ENCODE measurements at regions not wholly inside any gene's neighbourhood (a gene's known extent, or its start where the extent isn't known, plus 50 kb on each side); places are given as distances from the start of the nearest gene placed in this dataset.

DNA sequence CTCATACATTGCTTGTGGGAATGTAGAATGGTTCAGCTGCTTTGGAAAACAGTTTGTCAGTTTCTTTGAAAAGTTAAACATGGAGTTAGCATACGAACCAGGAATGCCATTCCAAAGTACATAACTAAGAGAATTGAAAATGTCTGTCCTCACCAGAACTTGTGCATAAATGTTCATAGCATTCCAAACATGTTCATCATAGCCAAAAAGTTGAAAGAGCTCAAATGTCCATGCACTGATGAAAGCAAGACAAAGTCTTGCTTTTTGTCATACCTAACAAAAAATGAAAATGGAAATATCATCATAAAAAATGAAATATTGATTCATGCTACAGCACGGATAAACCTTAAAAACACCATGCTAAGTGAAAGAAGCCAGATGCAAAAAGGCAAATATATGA is 408.8 kb upstream of the UBE2E3 start:
- WGBS (ENCODE audit: low lambda C conversion rate): 46% methylated on average over 2 of the region's 2 CpGs
- Histone ChIP-seq H3K9me3 (no peaks in the 10 kb centered on the region), H3K9me2 (no peaks in the 10 kb centered on the region), H3K27ac (ENCODE audit: low read depth in 2 of 2, low read length in 1 of 2) (peak overlapping the region; percentile 14 to 34; a peak in 1 of 4 replicates), H4K20me1 (ENCODE audit: insufficient read depth) (no peaks in the 10 kb centered on the region), H3K4me2 (no peak overlapping the region), H3K4me1 (ENCODE audit: control insufficient read depth in 1 of 2, insufficient read depth in 2 of 2, low read depth in 1 of 2, low read length in 1 of 2) (no peaks in the 10 kb centered on the region), H3K27me3 (ENCODE audit: insufficient read depth) (no peaks in the 10 kb centered on the region), H3K79me2 (ENCODE audit: insufficient read depth) (no peaks in the 10 kb centered on the region), H3K4me3 (ENCODE audit: low read depth in 2 of 2, low read length in 1 of 2) (no peak overlapping the region), H3K36me3 (replicated peaks in 1 of 2; ENCODE audit: control insufficient read depth in 1 of 2, insufficient read depth in 2 of 2, low read length in 1 of 2) (no peaks in the 10 kb centered on the region), H2AFZ (ENCODE audit: low read depth) (0 out of 2 replicates have a peak overlapping the region, but pooled peaks have one; percentile 21), H3F3A (replicated peaks; ENCODE audit: insufficient read depth) (no peaks in the 10 kb centered on the region), H3K9ac (no peak overlapping the region)
- TF ChIP-seq NFIC (IDR thresholded peaks at IDR 0.05; ENCODE audit: borderline replicate concordance) (no peak), SIN3A (IDR thresholded peaks at IDR 0.05; ENCODE audit: borderline replicate concordance, low read depth, low read length) (no peak), ELF1 (IDR thresholded peaks at IDR 0.05) (no peak), RAD21 (IDR thresholded peaks at IDR 0.05; ENCODE audit: low read length) (no peak), MEF2A (IDR thresholded peaks at IDR 0.05; ENCODE audit: borderline replicate concordance, low read depth) (no peak), FOSL2 (IDR thresholded peaks at IDR 0.05; ENCODE audit: borderline replicate concordance, low read depth) (no peak), JUND (IDR thresholded peaks at IDR 0.05) (0 out of 2 replicates have a peak, but pooled peaks have one; percentile 17), RCOR1 (IDR thresholded peaks at IDR 0.05; ENCODE audit: low read length) (no peak), RXRA (IDR thresholded peaks at IDR 0.05; ENCODE audit: borderline replicate concordance, low read depth) (no peak), TCF12 (IDR thresholded peaks at IDR 0.05) (peak; percentile 74), NRF1 (IDR thresholded peaks at IDR 0.05; ENCODE audit: low read depth, low read length) (no peak)
- TF ChIP-seq, protein P1, sequence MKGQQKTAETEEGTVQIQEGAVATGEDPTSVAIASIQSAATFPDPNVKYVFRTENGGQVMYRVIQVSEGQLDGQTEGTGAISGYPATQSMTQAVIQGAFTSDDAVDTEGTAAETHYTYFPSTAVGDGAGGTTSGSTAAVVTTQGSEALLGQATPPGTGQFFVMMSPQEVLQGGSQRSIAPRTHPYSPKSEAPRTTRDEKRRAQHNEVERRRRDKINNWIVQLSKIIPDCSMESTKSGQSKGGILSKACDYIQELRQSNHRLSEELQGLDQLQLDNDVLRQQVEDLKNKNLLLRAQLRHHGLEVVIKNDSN (IDR thresholded peaks at IDR 0.05; ENCODE audit: borderline replicate concordance, low read depth): no peak
- TF ChIP-seq, protein P2, sequence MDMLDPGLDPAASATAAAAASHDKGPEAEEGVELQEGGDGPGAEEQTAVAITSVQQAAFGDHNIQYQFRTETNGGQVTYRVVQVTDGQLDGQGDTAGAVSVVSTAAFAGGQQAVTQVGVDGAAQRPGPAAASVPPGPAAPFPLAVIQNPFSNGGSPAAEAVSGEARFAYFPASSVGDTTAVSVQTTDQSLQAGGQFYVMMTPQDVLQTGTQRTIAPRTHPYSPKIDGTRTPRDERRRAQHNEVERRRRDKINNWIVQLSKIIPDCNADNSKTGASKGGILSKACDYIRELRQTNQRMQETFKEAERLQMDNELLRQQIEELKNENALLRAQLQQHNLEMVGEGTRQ (IDR thresholded peaks at IDR 0.05; ENCODE audit: borderline replicate concordance, low read depth, low read length): no peak
- TF ChIP-seq, protein P3, sequence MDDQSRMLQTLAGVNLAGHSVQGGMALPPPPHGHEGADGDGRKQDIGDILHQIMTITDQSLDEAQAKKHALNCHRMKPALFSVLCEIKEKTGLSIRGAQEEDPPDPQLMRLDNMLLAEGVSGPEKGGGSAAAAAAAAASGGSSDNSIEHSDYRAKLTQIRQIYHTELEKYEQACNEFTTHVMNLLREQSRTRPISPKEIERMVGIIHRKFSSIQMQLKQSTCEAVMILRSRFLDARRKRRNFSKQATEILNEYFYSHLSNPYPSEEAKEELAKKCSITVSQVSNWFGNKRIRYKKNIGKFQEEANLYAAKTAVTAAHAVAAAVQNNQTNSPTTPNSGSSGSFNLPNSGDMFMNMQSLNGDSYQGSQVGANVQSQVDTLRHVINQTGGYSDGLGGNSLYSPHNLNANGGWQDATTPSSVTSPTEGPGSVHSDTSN (IDR thresholded peaks at IDR 0.05): 0 out of 2 replicates have a peak, but pooled peaks have one; percentile 18
- TF ChIP-seq, protein P4, sequence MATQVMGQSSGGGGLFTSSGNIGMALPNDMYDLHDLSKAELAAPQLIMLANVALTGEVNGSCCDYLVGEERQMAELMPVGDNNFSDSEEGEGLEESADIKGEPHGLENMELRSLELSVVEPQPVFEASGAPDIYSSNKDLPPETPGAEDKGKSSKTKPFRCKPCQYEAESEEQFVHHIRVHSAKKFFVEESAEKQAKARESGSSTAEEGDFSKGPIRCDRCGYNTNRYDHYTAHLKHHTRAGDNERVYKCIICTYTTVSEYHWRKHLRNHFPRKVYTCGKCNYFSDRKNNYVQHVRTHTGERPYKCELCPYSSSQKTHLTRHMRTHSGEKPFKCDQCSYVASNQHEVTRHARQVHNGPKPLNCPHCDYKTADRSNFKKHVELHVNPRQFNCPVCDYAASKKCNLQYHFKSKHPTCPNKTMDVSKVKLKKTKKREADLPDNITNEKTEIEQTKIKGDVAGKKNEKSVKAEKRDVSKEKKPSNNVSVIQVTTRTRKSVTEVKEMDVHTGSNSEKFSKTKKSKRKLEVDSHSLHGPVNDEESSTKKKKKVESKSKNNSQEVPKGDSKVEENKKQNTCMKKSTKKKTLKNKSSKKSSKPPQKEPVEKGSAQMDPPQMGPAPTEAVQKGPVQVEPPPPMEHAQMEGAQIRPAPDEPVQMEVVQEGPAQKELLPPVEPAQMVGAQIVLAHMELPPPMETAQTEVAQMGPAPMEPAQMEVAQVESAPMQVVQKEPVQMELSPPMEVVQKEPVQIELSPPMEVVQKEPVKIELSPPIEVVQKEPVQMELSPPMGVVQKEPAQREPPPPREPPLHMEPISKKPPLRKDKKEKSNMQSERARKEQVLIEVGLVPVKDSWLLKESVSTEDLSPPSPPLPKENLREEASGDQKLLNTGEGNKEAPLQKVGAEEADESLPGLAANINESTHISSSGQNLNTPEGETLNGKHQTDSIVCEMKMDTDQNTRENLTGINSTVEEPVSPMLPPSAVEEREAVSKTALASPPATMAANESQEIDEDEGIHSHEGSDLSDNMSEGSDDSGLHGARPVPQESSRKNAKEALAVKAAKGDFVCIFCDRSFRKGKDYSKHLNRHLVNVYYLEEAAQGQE (IDR thresholded peaks at IDR 0.05; ENCODE audit: low read depth, low read length): no peak
- TF ChIP-seq, protein P5, sequence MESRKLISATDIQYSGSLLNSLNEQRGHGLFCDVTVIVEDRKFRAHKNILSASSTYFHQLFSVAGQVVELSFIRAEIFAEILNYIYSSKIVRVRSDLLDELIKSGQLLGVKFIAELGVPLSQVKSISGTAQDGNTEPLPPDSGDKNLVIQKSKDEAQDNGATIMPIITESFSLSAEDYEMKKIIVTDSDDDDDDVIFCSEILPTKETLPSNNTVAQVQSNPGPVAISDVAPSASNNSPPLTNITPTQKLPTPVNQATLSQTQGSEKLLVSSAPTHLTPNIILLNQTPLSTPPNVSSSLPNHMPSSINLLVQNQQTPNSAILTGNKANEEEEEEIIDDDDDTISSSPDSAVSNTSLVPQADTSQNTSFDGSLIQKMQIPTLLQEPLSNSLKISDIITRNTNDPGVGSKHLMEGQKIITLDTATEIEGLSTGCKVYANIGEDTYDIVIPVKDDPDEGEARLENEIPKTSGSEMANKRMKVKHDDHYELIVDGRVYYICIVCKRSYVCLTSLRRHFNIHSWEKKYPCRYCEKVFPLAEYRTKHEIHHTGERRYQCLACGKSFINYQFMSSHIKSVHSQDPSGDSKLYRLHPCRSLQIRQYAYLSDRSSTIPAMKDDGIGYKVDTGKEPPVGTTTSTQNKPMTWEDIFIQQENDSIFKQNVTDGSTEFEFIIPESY (IDR thresholded peaks at IDR 0.05; ENCODE audit: borderline replicate concordance, low read depth): no peak
- no peak for DNase-seq
- ChIA-PET CTCF (no interaction called here), POLR2A (no interaction called here)

Data from SK-N-SH (cell line).